ENCODE measurements at regions not wholly inside any gene's neighbourhood (a gene's known extent, or its start where the extent isn't known, plus 50 kb on each side); places are given as distances from the start of the nearest gene placed in this dataset.

DNA sequence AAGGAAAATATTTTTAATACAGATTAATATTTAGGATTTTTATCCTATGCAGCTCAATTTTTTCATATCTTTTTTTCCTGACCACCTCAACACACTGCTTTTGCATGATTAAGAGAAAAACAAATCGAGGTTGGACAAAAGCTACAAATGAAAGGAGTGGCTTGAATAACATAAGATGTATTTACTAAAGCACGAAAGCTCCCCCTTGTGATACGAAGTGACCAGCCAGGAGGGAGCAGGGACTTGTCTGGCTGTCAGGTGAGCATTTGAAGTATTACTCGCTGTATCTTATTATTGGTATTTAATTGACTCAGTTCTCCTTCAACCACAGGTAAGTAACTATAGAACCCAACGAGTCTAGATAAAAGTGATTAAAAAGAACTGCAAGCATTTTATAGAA lies 265.2 kb upstream of the PHF14 start:
- DNase-seq (ENCODE audit: low read depth, low spot score): no peak
- ChIA-PET CTCF (no interaction called here), POLR2A (no interaction called here)
- TF ChIP-seq, protein P1, sequence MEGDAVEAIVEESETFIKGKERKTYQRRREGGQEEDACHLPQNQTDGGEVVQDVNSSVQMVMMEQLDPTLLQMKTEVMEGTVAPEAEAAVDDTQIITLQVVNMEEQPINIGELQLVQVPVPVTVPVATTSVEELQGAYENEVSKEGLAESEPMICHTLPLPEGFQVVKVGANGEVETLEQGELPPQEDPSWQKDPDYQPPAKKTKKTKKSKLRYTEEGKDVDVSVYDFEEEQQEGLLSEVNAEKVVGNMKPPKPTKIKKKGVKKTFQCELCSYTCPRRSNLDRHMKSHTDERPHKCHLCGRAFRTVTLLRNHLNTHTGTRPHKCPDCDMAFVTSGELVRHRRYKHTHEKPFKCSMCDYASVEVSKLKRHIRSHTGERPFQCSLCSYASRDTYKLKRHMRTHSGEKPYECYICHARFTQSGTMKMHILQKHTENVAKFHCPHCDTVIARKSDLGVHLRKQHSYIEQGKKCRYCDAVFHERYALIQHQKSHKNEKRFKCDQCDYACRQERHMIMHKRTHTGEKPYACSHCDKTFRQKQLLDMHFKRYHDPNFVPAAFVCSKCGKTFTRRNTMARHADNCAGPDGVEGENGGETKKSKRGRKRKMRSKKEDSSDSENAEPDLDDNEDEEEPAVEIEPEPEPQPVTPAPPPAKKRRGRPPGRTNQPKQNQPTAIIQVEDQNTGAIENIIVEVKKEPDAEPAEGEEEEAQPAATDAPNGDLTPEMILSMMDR (IDR thresholded peaks at IDR 0.05; ENCODE audit: insufficient read depth, low read length, missing control alignments): no peak
- H3K4me3 ChIP-seq (ENCODE audit: low read depth, low read length): no peak overlapping the region

DNA sequence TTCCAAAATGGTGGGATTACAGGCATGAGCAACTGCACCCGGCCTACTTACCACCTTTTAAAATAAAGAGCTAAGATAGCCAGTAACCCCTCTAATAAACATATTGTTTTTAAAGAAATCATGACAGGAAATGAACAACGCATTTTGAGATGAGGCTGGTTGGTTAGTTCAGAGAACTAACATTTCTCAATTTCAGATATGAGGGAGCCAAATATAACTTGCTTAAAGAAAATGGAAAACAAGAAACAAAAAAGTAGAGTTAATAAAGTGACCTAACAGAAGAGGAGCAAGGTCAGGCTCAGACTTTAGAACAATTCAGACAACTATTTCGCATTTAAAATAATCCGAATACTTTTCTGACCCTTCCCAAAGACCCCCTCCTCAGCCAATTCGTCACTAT lies 254.9 kb upstream of the PHF14 start:
- ChIA-PET POLR2A (no interaction called here), CTCF (no interaction called here)
- TF ChIP-seq, protein P1 (IDR thresholded peaks at IDR 0.05; ENCODE audit: insufficient read depth, low read length, missing control alignments): no peak
- DNase-seq (ENCODE audit: low read depth, low spot score): no peak
- H3K4me3 ChIP-seq (ENCODE audit: low read depth, low read length): no peak overlapping the region

DNA sequence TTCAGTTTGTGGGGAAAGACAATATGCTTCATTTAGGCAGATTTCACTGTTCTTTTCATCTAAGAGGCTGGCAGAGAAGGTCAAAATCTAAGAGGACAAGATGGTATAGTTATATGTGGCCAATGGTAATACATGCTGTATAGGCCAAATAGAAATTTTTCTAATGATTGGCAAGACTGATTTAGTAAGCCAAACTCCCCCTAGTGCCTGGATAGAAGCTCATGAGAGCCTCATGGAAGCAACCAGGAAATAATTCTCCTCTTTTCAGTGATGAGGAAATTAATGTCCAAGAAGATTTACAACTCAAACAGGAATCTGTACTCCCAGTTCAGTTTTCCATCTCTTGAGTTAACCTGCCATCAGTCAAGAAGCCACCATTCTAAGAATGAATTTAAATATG lies 253.6 kb upstream of the PHF14 start:
- ChIA-PET CTCF (no interaction called here), POLR2A (no interaction called here)
- TF ChIP-seq, protein P1 (IDR thresholded peaks at IDR 0.05; ENCODE audit: insufficient read depth, low read length, missing control alignments): no peak
- no peak overlapping the region for H3K4me3 ChIP-seq (ENCODE audit: low read depth, low read length)
- no peak for DNase-seq (ENCODE audit: low read depth, low spot score)

DNA sequence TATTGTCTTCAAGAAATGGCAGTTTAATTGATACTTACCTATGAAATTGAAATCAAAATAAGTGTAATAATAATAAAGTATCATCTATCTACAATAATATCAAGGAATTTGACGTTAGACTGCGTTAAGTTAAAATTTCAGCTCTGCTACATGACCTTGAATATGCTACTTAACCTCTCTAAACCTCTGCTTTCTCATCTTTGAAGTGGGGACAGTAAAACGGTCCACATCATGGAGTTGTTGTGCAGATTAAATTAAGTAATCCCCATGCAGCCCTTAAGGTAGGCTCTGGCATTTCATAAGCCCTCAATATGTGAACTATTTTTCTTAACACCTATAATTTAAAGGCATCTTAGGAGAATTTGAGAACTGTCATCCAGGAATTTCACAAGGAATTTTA lies 252.4 kb upstream of the PHF14 start:
- POLR2A ChIA-PET: no interaction called here
- TF ChIP-seq, protein P1 (IDR thresholded peaks at IDR 0.05; ENCODE audit: insufficient read depth, low read length, missing control alignments): no peak
- CTCF ChIA-PET: no interaction called here
- H3K4me3 ChIP-seq (ENCODE audit: low read depth, low read length): no peak overlapping the region
- DNase-seq (ENCODE audit: low read depth, low spot score): no peak

DNA sequence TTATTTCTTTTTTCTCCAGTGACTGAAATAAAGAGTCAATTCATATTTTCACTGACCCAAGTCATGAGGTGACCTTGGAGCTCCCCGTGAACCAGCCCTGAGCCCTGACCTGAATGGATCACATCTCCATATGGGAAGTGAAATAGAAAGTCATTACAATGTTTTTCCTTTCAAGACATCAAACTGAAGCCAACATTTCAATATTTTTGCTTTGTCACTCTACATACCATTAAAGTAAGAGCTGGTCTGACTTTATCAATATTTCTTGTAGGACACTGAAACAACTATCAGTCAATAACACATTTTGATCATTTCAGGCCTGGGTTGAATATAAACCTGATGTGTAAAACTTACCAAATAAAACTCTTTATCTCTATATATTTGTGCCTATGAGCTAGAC lies 249.8 kb upstream of the PHF14 start:
- TF ChIP-seq, protein P1 (IDR thresholded peaks at IDR 0.05; ENCODE audit: insufficient read depth, low read length, missing control alignments): no peak
- DNase-seq (ENCODE audit: low read depth, low spot score): no peak
- no peak overlapping the region for H3K4me3 ChIP-seq (ENCODE audit: low read depth, low read length)
- ChIA-PET POLR2A (no interaction called here), CTCF (no interaction called here)

DNA sequence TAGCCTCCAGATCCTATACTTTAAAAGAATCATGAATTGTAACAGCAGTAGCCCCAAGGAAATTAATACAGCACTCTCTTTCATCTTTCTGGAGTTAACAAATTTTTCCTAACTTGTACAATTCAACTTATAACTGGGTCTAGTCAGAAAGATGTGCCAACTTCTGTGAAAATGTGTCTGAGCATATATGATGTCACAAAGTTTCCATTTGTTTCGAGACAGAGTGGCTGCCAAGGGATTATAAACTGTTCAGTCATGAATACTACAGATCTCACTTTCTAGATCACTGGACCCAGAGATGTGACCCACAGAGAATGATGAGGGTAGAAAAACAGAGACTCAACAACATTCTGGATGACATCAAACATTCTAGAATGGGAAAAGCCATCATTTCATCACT lies 249.2 kb upstream of the PHF14 start:
- CTCF ChIA-PET: no interaction called here

More for the DNA sequence above, 249.2 kb upstream of the PHF14 start:
- POLR2A ChIA-PET: no interaction called here
- DNase-seq (ENCODE audit: low read depth, low spot score): no peak
- TF ChIP-seq, protein P1 (IDR thresholded peaks at IDR 0.05; ENCODE audit: insufficient read depth, low read length, missing control alignments): no peak
- H3K4me3 ChIP-seq (ENCODE audit: low read depth, low read length): no peak overlapping the region

All from AG04449 (cell line).